IMR-90 (cell line): ENCODE measurements at regions not wholly inside any gene's neighbourhood (a gene's known extent, or its start where the extent isn't known, plus 50 kb on each side); places are given as distances from the start of the nearest gene placed in this dataset.

Experiments
- CEBPB ChIP-seq: IDR thresholded peaks from 2 replicates; pipeline ENCODE4 v1.6.1; 2012; ENCODE audit warnings: low read depth, low read length, improper control_type of control experiment
- CHD1 ChIP-seq: IDR thresholded peaks from 2 replicates; pipeline ENCODE4 v1.6.1; 2012; ENCODE audit warnings: low read depth, low read length, improper control_type of control experiment
- ELK1 ChIP-seq: fragments of 150-350 bp; IDR thresholded peaks from 2 replicates; pipeline ENCODE4 v1.6.1; 2016; ENCODE audit warnings: low read depth, mild to moderate bottlenecking, low read length, moderate library complexity, borderline replicate concordance
- FOS ChIP-seq: fragments of 150-350 bp; IDR thresholded peaks from 2 replicates; pipeline ENCODE4 v1.6.1; 2016; ENCODE audit warnings: low read depth, low read length
- MAZ ChIP-seq: IDR thresholded peaks from 2 replicates; pipeline ENCODE4 v1.6.1; 2012; ENCODE audit warnings: low read depth, mild to moderate bottlenecking, low read length, improper control_type of control experiment, moderate library complexity, borderline replicate concordance
- MXI1 ChIP-seq: IDR thresholded peaks from 2 replicates; pipeline ENCODE4 v1.6.1; 2012; ENCODE audit warnings: low read depth, mild to moderate bottlenecking, low read length, moderate library complexity, borderline replicate concordance
- POLR2A ChIP-seq: IDR thresholded peaks from 2 replicates; pipeline ENCODE4 v1.6.1; 2012; ENCODE audit warnings: mild to moderate bottlenecking, low read depth, low read length
- RAD21 ChIP-seq: IDR thresholded peaks from 2 replicates; pipeline ENCODE4 v1.6.1; 2012; ENCODE audit warnings: low read length, improper control_type of control experiment
- RCOR1 ChIP-seq: IDR thresholded peaks from 2 replicates; pipeline ENCODE4 v1.6.1; 2012; ENCODE audit warnings: mild to moderate bottlenecking, low read length, improper control_type of control experiment; ENCODE audit not compliant: insufficient replicate concordance
- SMC3 ChIP-seq: fragments of 150-350 bp; IDR thresholded peaks from 2 replicates; pipeline ENCODE4 v1.6.1; 2016; ENCODE audit warnings: low read depth, mild to moderate bottlenecking, antibody characterized with exemption, low read length, moderate library complexity
- USF2 ChIP-seq: fragments of 150-350 bp; IDR thresholded peaks from 2 replicates; pipeline ENCODE4 v1.6.1; 2017; ENCODE audit warnings: mild to moderate bottlenecking, antibody characterized with exemption, low read length, low read depth
- TF ChIP-seq, protein P1 (sequence below): conservative IDR thresholded peaks from 2 replicates; pipeline ENCODE4 v1.5.1; 2012; ENCODE audit warnings: mild to moderate bottlenecking, low read depth, low read length, improper control_type of control experiment

DNA sequence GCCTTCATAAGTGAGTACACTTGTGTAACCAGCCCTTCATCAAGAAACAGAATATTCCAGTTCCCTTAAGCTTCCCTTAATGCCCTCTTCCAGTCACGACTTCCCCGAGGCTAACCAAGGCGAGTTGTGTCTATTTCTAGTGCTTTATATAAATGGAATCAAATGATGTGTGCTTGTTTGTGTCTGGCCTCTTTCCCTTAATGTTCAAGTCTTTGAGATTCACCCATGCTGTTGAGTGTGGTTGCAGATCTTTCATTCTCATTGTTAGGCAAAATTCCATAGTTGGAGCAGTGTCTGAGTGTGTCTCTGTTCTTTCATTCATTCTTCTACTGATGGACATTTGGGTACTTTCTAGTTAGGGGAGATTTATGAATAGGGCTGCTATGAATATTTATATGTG lies 135.0 kb downstream of the CEBPB start:
- TF ChIP-seq, protein P1, sequence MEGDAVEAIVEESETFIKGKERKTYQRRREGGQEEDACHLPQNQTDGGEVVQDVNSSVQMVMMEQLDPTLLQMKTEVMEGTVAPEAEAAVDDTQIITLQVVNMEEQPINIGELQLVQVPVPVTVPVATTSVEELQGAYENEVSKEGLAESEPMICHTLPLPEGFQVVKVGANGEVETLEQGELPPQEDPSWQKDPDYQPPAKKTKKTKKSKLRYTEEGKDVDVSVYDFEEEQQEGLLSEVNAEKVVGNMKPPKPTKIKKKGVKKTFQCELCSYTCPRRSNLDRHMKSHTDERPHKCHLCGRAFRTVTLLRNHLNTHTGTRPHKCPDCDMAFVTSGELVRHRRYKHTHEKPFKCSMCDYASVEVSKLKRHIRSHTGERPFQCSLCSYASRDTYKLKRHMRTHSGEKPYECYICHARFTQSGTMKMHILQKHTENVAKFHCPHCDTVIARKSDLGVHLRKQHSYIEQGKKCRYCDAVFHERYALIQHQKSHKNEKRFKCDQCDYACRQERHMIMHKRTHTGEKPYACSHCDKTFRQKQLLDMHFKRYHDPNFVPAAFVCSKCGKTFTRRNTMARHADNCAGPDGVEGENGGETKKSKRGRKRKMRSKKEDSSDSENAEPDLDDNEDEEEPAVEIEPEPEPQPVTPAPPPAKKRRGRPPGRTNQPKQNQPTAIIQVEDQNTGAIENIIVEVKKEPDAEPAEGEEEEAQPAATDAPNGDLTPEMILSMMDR = no peak
- TF ChIP-seq POLR2A (no peak), SMC3 (no peak), ELK1 (no peak), MXI1 (no peak), FOS (no peak), CEBPB (no peak), RAD21 (no peak), MAZ (no peak), RCOR1 (no peak), USF2 (no peak), CHD1 (no peak)
